HUES48 (cell line): ENCODE measurements at regions not wholly inside any gene's neighbourhood (a gene's known extent, or its start where the extent isn't known, plus 50 kb on each side); places are given as distances from the start of the nearest gene placed in this dataset.
"Not testable (repeated sequence)": the region's sequence is repeated elsewhere in the genome, so short reads cannot be mapped to it uniquely, and the experiment has no call there.

Experiments
- H3K27ac ChIP-seq: one replicate; pipeline ENCODE4 v1.7.0; 2013; ENCODE audit warnings: low read depth, low read length, inconsistent platforms
- H3K27me3 ChIP-seq: 2 replicates; pipeline ENCODE4 v1.6.1; 2013; ENCODE audit warnings: mild to moderate bottlenecking, low read length; ENCODE audit not compliant: control insufficient read depth, insufficient read depth
- H3K36me3 ChIP-seq: 2 replicates; pipeline ENCODE4 v1.6.1; 2013; ENCODE audit warnings: low read length; ENCODE audit not compliant: control insufficient read depth, insufficient read depth
- H3K4me1 ChIP-seq: 2 replicates; pipeline ENCODE4 v1.6.1; 2013; ENCODE audit warnings: mild to moderate bottlenecking, low read length; ENCODE audit not compliant: control insufficient read depth, insufficient read depth
- H3K4me3 ChIP-seq: 2 replicates; pipeline ENCODE4 v1.5.1; 2013; ENCODE audit warnings: mild to moderate bottlenecking, low read depth, low read length
- H3K9ac ChIP-seq: 2 replicates; pipeline ENCODE4 v1.6.1; 2013; ENCODE audit warnings: mild to moderate bottlenecking, low read depth, low read length, moderate library complexity
- H3K9me3 ChIP-seq: 2 replicates; pipeline ENCODE4 v1.6.1; 2013; ENCODE audit warnings: low read length; ENCODE audit not compliant: control insufficient read depth, insufficient read depth

DNA sequence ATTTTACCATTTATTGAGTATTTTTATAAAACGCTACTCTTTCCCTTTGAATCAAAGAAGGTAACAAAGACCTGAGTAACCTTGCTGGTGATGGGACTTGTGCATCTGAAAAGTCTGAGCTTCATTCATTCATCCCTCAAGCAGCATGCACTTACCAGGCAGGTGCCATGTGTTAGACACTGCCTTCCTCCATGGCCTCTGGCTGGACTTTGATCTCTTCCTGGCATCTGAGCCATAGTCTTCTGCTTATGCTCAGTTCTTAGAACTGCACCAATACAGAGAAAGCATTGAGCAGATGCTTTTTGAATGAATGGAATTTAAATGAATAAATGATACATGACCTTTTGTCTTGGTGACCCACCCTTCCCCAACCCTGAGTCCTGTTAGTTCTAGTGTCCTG is 251.4 kb upstream of the COPS8 start:
- H3K9me3 ChIP-seq: peaks cover 11% of the 10 kb centered on the region
- no peak overlapping the region for H3K27ac ChIP-seq
- no peaks in the 10 kb centered on the region for H3K36me3 ChIP-seq
- no peak overlapping the region for H3K4me3 ChIP-seq
- no peaks in the 10 kb centered on the region for H3K4me1 ChIP-seq
- no peaks in the 10 kb centered on the region for H3K27me3 ChIP-seq
- H3K9ac ChIP-seq: no peak overlapping the region

DNA sequence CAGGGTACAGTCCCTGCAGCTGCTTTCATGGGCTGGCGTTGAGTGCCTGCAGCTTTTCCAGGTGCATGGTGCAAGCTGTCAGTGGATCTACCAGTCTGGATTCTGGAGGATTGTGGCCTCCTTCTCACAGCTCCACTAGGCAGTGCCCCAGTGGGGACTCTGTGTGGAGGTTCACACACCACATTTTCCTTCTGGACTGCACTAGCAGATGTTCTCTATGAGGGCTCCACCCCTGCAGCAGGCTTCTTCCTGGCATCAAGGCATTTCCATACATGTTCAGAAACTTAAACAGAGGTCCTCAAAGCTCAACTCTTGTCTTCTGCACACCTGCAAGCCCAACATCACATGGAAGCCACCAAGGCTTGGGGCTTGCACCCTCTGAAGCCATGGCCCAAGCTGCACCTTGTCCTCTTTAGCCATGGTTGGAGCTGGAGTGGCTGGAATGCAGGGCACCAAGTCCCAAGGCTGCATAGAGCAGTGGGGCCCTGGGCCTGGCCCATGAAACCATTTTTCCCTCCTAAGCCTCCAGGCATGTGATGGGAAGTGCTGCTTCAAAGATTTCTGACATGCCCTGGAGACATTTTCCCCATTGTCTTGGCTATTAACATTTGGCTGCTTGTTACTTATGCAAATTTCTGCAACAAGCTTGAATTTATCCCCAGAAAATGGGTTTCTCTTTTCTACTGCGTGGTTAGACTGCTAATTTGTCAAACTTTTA is 250.2 kb upstream of the COPS8 start:
- Histone ChIP-seq H3K27me3 (no peaks in the 10 kb centered on the region), H3K9ac (no peak overlapping the region), H3K27ac (no peak overlapping the region), H3K36me3 (no peaks in the 10 kb centered on the region), H3K4me1 (no peaks in the 10 kb centered on the region), H3K4me3 (no peak overlapping the region), H3K9me3 (peaks cover 11% of the 10 kb centered on the region)

DNA sequence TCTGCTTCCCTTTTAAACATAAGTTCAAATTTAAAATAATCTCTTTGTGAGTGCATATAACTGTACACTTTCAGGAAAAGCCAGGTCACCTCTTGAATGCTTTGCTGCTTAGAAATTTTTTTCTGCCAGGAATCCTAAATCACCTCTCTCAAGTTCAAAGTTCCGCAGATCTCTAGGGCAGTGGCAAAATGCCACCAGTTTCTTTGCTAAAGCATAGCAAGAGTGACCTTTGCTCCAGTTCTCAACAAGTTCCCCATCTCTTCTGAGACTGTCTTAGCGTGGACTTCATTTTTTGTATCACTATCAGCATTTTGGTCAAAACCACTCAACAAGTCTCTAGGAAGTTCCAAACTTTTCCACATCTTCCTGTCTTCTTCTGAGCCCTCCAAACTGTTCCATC is 249.7 kb upstream of the COPS8 start:
- H3K36me3 ChIP-seq, H3K27me3 ChIP-seq, H3K9ac ChIP-seq, H3K4me3 ChIP-seq, H3K4me1 ChIP-seq, H3K27ac ChIP-seq: not testable (repeated sequence)
- peaks cover 11% of the 10 kb centered on the region for H3K9me3 ChIP-seq

DNA sequence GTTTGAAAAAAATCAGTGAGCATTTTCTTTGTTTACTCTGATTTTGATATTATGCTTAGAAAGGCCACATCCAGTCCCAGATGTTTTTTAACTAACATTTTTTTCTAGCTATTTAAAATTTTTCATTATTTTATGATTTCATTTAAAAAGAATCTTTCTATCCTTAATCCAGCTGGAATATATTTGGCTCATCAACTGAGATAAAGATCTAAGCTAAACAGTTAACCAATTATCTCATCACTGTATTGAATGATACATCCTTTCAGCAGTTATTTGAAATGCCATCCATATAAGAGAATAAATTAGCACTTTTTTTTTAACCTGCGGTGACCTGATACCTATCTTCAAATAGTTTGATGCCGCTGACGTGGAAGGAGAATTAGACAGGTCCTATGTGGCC is 245.5 kb upstream of the COPS8 start:
- no peak overlapping the region for H3K4me3 ChIP-seq
- no peaks in the 10 kb centered on the region for H3K36me3 ChIP-seq
- H3K27ac ChIP-seq: no peak overlapping the region
- H3K27me3 ChIP-seq: no peaks in the 10 kb centered on the region
- H3K9me3 ChIP-seq: peaks cover 17% of the 10 kb centered on the region
- no peaks in the 10 kb centered on the region for H3K4me1 ChIP-seq
- no peak overlapping the region for H3K9ac ChIP-seq

DNA sequence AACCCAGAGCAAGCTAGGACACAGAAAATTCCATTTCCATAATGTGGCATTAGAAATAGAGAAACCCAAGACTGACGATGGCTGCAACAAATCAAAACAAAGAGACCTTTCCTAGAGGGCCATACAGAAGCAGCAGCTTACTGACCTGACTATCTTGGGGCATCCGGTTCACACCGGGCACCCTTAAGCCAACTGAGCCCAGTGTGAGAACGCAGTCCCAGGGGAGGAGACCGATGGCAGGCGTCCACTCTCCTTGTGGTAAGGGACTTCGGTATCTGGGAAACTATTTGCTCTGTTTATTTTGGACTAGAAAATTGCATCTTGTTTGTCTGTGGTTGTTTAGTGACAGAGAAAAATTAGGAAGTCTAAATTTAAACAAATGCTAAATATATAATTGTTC is 244.8 kb upstream of the COPS8 start:
- Histone ChIP-seq H3K9me3 (peaks cover 15% of the 10 kb centered on the region), H3K36me3 (no peaks in the 10 kb centered on the region), H3K27ac (no peak overlapping the region), H3K27me3 (no peaks in the 10 kb centered on the region), H3K9ac (no peak overlapping the region), H3K4me1 (no peaks in the 10 kb centered on the region), H3K4me3 (no peak overlapping the region)

DNA sequence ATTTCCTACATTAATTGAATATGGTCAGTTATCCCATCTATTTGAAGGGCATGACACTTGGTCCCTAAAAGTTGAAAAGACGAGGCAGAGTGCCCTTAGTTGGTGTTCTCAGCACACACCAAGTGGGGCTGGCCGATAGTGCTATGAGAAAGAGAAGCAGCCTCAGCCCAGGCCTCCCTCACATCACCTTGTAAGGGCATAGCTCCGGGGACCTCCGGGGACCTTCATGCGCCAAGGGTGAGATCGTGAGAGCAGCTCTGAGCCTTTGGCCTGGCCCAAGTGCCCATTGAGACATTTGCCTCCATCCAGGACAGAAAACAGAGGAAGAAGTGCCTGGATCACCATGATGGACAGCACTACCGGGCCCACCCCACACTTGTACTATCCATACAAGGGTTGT is 244.3 kb upstream of the COPS8 start:
- H3K4me3 ChIP-seq: no peak overlapping the region
- 0 out of 2 replicates have a peak, but pooled peaks cover under 1% of the 10 kb centered on the region for H3K27me3 ChIP-seq
- no peaks in the 10 kb centered on the region for H3K36me3 ChIP-seq
- peaks cover 13% of the 10 kb centered on the region for H3K9me3 ChIP-seq
- H3K27ac ChIP-seq: no peak overlapping the region
- H3K4me1 ChIP-seq: no peaks in the 10 kb centered on the region
- no peak overlapping the region for H3K9ac ChIP-seq

DNA sequence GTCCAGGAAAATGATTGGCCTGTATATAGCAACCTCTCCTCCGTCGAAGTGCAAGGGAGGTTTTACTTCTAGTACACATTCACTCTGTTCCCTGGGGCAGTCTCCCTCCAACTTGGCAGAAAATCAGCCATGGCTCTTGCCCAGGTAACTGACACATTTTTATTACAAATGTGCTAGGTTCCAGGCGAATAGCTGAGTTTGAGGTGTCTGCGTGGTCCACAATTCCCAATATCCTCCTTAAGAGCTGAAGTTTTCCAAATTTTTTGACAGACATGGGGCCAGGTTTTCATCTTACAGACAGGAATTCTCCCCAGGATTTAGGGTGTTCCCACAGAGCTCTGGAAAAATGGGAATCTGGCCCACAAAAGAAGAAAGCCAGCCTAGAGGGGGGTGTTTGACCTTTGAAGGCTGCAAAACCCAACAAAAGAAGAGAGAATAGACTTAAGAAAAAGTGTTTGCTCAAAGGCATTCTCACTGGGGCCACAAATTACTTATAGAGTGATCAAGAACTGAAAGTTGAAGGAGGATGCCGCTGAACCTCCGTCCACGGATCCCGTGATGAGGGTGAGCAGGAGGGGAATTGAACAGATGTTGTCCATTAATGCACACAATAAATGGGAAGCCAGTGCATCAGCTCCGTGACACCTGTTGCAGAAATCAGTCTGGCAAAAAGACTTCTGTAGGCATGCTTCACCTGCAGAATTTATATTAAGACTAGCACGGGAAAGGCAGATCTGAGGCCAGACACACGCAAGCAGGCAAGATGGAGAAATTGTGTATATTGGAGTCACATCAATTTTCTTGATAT is 242.3 kb upstream of the COPS8 start:
- Histone ChIP-seq H3K36me3 (no peaks in the 10 kb centered on the region), H3K4me1 (peaks cover 15% of the 10 kb centered on the region), H3K27me3 (peaks cover 3% of the 10 kb centered on the region; the same call in 1 of the 2 replicates), H3K4me3 (no peak overlapping the region), H3K9me3 (peaks cover 13% of the 10 kb centered on the region), H3K9ac (no peak overlapping the region), H3K27ac (peak overlapping the region; percentile 41)

DNA sequence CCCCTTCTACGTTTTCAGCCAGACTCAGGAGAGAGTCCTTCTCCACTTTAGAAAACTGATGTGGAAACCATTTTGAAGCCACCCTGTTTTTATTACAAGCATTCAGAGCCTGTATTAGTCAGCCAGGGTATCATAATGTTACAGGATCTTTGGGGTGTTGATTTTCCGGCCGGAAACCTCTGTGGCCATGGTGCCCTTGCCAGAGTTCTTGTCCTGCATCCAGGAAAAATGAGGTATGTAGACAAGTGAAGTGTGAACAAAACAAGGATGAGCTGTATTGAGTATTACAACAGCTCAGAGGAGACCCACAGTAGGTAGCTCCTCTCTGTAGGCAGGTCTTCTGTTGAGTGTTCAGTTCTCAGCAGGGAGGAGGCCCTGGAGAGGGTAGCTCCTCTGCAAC is 241.0 kb upstream of the COPS8 start:
- Histone ChIP-seq H3K27ac (no peak overlapping the region), H3K4me1 (peaks cover 20% of the 10 kb centered on the region), H3K9ac (no peak overlapping the region), H3K9me3 (peaks cover 13% of the 10 kb centered on the region), H3K27me3 (peaks cover 3% of the 10 kb centered on the region; the same call in 1 of the 2 replicates), H3K4me3 (no peak overlapping the region), H3K36me3 (no peaks in the 10 kb centered on the region)

DNA sequence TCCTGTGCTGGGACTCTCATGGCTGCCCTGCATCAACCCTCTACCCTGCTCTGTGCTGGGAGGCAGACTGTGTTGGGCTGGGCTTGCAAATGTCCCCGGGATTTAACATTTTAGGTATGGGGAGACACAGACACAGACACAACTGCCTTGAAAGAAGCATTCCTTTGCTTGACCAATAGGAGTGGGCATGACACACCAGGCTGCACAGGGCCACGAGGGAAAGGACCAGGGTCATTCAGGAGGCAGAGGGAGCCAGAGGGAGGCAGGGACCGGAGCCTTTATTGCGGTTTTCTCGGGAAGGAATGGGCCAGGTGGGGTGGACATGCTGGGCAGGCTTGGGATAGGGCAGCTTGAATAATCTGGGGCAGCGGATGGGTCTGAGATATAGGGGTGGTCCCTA is 238.7 kb upstream of the COPS8 start:
- peaks cover 20% of the 10 kb centered on the region for H3K4me1 ChIP-seq
- no peak overlapping the region for H3K9ac ChIP-seq
- peaks cover 13% of the 10 kb centered on the region for H3K9me3 ChIP-seq
- no peaks in the 10 kb centered on the region for H3K36me3 ChIP-seq
- peaks cover 3% of the 10 kb centered on the region; the same call in 1 of the 2 replicates for H3K27me3 ChIP-seq
- H3K27ac ChIP-seq: no peak overlapping the region
- H3K4me3 ChIP-seq: peak overlapping the region; percentile 47

DNA sequence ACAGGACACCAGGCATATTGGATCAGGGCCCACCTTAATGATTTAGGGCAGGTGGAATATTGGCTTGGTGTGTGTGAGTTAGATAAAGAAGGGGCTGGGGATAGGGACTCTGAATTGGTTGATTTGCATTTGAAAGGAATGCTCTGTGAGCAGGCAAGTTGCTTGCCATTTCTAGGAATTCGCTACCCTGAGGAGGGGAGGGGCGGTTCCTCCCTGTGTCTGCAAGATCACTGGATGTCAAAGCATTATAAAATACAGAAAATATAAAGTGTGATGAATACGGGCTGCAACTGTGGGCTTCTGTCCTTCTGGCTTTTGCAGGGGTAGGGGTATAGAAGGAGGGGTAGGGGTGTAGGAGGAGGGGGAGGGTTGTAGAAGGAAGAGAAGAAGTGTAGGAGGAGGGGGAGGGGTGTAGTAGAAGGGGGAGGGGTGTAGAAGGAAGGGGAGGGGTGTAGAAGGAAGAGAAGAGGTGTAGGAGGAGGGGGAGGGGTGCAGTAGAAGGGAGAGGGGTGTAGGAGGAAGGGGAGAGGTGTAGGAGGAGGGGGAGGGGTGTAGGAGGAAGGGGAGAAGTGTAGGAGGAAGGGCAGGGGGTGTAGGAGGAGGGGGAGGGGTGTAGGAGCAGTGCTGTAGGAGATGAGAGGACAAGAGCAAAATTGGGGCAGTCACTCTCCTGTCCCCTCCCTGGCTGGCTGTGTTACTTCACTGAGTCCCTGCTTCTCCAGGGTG is 238.0 kb upstream of the COPS8 start:
- Histone ChIP-seq H3K27me3 (peaks cover 3% of the 10 kb centered on the region; the same call in 1 of the 2 replicates), H3K36me3 (no peaks in the 10 kb centered on the region), H3K4me1 (peaks cover 20% of the 10 kb centered on the region), H3K27ac (no peak overlapping the region), H3K9ac (no peak overlapping the region), H3K4me3 (peak overlapping the region; percentile 47), H3K9me3 (peaks cover 13% of the 10 kb centered on the region)
